HTR-8/SVneo (cell line): ENCODE measurements at regions not wholly inside any gene's neighbourhood (a gene's known extent, or its start where the extent isn't known, plus 50 kb on each side); places are given as distances from the start of the nearest gene placed in this dataset.

Experiments used
- DNase-seq: peaks from one replicate; pipeline ENCODE4 v3.0.0; 2011; ENCODE audit warnings: low spot score, mixed read lengths; ENCODE audit not compliant: insufficient read length
- FAIRE-seq: peaks from 2 replicates; lab custom pipeline; 2011; peaks lifted over from hg19 to GRCh38; lab: Jason Lieb, UNC

GRCh38 chr14:97024300-97024699 lies 227.1 kb downstream of the VRK1 start:
- DNase-seq (no peak), FAIRE-seq (peak; percentile 48)

- no peak for FAIRE-seq
- DNase-seq: no peak
Measured at GRCh38 chr14:97025722-97026121, 228.5 kb downstream of the VRK1 start.

GRCh38 chr14:97027256-97027999 lies 230.2 kb downstream of the VRK1 start:
- no peak for FAIRE-seq
- no peak for DNase-seq

GRCh38 chr14:97028382-97028781 lies 231.2 kb downstream of the VRK1 start:
- no peak for DNase-seq
- no peak for FAIRE-seq

- DNase-seq (no peak), FAIRE-seq (no peak)
Measured at GRCh38 chr14:97029800-97030199, 232.6 kb downstream of the VRK1 start.

GRCh38 chr14:97031530-97031929 lies 234.3 kb downstream of the VRK1 start:
- DNase-seq (no peak), FAIRE-seq (no peak)

GRCh38 chr14:97033556-97034081 lies 236.4 kb downstream of the VRK1 start:
- DNase-seq (no peak), FAIRE-seq (no peak)

GRCh38 chr14:97036086-97036852 lies 239.1 kb downstream of the VRK1 start:
- DNase-seq (no peak), FAIRE-seq (no peak)

GRCh38 chr14:97039717-97040363 lies 242.7 kb downstream of the VRK1 start:
- FAIRE-seq (no peak), DNase-seq (no peak)

GRCh38 chr14:97046967-97047366 lies 249.8 kb downstream of the VRK1 start:
- DNase-seq (no peak), FAIRE-seq (no peak)

- FAIRE-seq: peak; percentile 92
Measured at GRCh38 chr14:97052001-97052400, 254.8 kb downstream of the VRK1 start.

GRCh38 chr14:97053941-97054340 lies 256.8 kb downstream of the VRK1 start:
- DNase-seq (no peak), FAIRE-seq (no peak)

More at GRCh38 chr14:97052001-97052400, 254.8 kb downstream of the VRK1 start:
- DNase-seq: no peak

- DNase-seq: no peak
- FAIRE-seq: no peak
Measured at GRCh38 chr14:97055355-97055754, 258.2 kb downstream of the VRK1 start.

- DNase-seq (peak; percentile 25), FAIRE-seq (no peak)
Measured at GRCh38 chr14:97056086-97056485, 258.9 kb downstream of the VRK1 start.

GRCh38 chr14:97057238-97058073 lies 260.3 kb downstream of the VRK1 start:
- DNase-seq (no peak), FAIRE-seq (no peak)

GRCh38 chr14:97058074-97058467 lies 260.9 kb downstream of the VRK1 start:
- DNase-seq (no peak), FAIRE-seq (no peak)

- no peak for DNase-seq
- no peak for FAIRE-seq
Measured at GRCh38 chr14:97058589-97058988, 261.4 kb downstream of the VRK1 start.

- DNase-seq (no peak), FAIRE-seq (no peak)
Measured at GRCh38 chr14:97061198-97061597, 264.0 kb downstream of the VRK1 start.

- DNase-seq (no peak), FAIRE-seq (no peak)
Measured at GRCh38 chr14:97061714-97062113, 264.5 kb downstream of the VRK1 start.
